K562 (cell line): ENCODE measurements at regions not wholly inside any gene's neighbourhood (a gene's known extent, or its start where the extent isn't known, plus 50 kb on each side); places are given as distances from the start of the nearest gene placed in this dataset.

Source experiments
- ATAC-seq: fragments of 200-7000 bp; cut with Tn5 transposase; 3 replicates; pipeline ENCODE4 v1.9.1; 2020; ENCODE audit warnings: moderate library complexity
- BruUV-seq: library from RNA; stranded (reverse); fragments of 400-500 nt; replicated peaks from 2 replicates; lab custom pipeline; 2021; lab: Mats Ljungman, UMichigan
- CTCF ChIA-PET: fragments of 300-600 bp; formaldehyde crosslinking; extraction: SDS; loops from one replicate; lab custom pipeline; 2021; ENCODE audit warnings: low intra/inter-chr PET ratio; lab: Yijun Ruan, JAX
- POLR2A ChIA-PET: fragments of 300-600, 350-650 bp; sonication (Branson Sonifier 250); formaldehyde crosslinking; extraction: SDS; loops from one replicate; lab custom pipeline; 2021; ENCODE audit warnings: antibody characterized with exemption, inconsistent platforms; lab: Yijun Ruan, JAX
- DNase-seq, 4 experiments: peaks; one replicate each; pipeline versions ENCODE4 v3.0.0 to v3.0.0-alpha.2; 2011 to 2018; ENCODE audit warnings: low spot score in 3 of 4, mixed read lengths in 3 of 4; ENCODE audit errors: extremely low read depth in 1 of 4
- FAIRE-seq: peaks from 2 replicates; lab custom pipeline; 2011; peaks lifted over from hg19 to GRCh38; lab: Jason Lieb, UNC
- H2AFZ ChIP-seq: 2 replicates; pipeline ENCODE4 v1.6.0; 2011; ENCODE audit warnings: low read depth, low read length, control low read depth, inconsistent platforms
- H3K27ac ChIP-seq: fragments of 200-600 bp; 3 replicates; pipeline ENCODE4 v1.8.0; 2011; ENCODE audit warnings: low read depth, mild to moderate bottlenecking, control low read depth, inconsistent platforms, low read length, moderate library complexity, mixed read lengths; ENCODE audit errors: extremely low read depth
- H3K27me3 ChIP-seq, 2 experiments: fragments of 300-600 bp in 1 of 2; 2 replicates in 1 of 2; 3 replicates in 1 of 2; pipeline versions ENCODE4 v1.6.0 to v1.8.0; 2011; ENCODE audit warnings: inconsistent platforms in 2 of 2, low read length in 2 of 2, mild to moderate bottlenecking in 1 of 2, mixed read lengths in 1 of 2, moderate library complexity in 1 of 2; ENCODE audit not compliant: control insufficient read depth in 2 of 2, insufficient read depth in 2 of 2
- H3K36me3 ChIP-seq: fragments of 300-600 bp; 3 replicates; pipeline ENCODE4 v1.8.0; 2011; ENCODE audit warnings: mild to moderate bottlenecking, low read length, inconsistent platforms; ENCODE audit not compliant: control insufficient read depth, insufficient read depth
- H3K4me1 ChIP-seq, 2 experiments: fragments of 200-600 bp in 1 of 2; replicated peaks in 1 of 2; 2 replicates in 1 of 2; 3 replicates in 1 of 2; pipeline versions ENCODE4 v1.5.1 to v1.8.0; 2011; ENCODE audit warnings: inconsistent platforms in 2 of 2, low read length in 2 of 2, mild to moderate bottlenecking in 1 of 2, mixed read lengths in 1 of 2, moderate library complexity in 1 of 2; ENCODE audit not compliant: control insufficient read depth in 2 of 2, insufficient read depth in 2 of 2
- H3K4me2 ChIP-seq: 2 replicates; pipeline ENCODE4 v1.6.1; 2011; ENCODE audit warnings: low read length, control low read depth, inconsistent platforms, mixed read lengths; ENCODE audit not compliant: insufficient read depth
- H3K4me3 ChIP-seq: fragments of 200-600 bp; sonication (generic), shearing (Covaris generic); 2 replicates; pipeline ENCODE4 v1.5.1; 2016; ENCODE audit warnings: control low read depth, inconsistent platforms
- H3K79me2 ChIP-seq: fragments of 200-600 bp; 3 replicates; pipeline ENCODE4 v1.8.0; 2011; ENCODE audit warnings: low read length, inconsistent platforms; ENCODE audit not compliant: control insufficient read depth, insufficient read depth
- H3K9ac ChIP-seq, 2 experiments: 2 replicates each; pipeline versions ENCODE4 v1.6.0 to v1.6.1; 2011; ENCODE audit warnings: low read depth in 2 of 2, low read length in 2 of 2, control low read depth in 1 of 2, inconsistent platforms in 1 of 2, mild to moderate bottlenecking in 1 of 2, mixed read lengths in 1 of 2; ENCODE audit not compliant: insufficient read depth in 1 of 2
- H3K9me1 ChIP-seq: one replicate; pipeline ENCODE4 v1.6.0; 2011; ENCODE audit warnings: inconsistent platforms, mild to moderate bottlenecking, low read length, moderate library complexity; ENCODE audit not compliant: control insufficient read depth, insufficient read depth
- H3K9me3 ChIP-seq: replicated peaks from 2 replicates; pipeline ENCODE4 v1.5.1; 2011; ENCODE audit warnings: low read depth, low read length, inconsistent platforms; ENCODE audit not compliant: control insufficient read depth, insufficient read depth
- H4K20me1 ChIP-seq: replicated peaks from 2 replicates; pipeline ENCODE4 v1.6.1; 2011; ENCODE audit warnings: low read length, inconsistent platforms, mixed read lengths; ENCODE audit not compliant: control insufficient read depth, insufficient read depth
- ARID1B ChIP-seq: fragments of 450-650 bp; IDR thresholded peaks from 2 replicates; pipeline ENCODE4 v1.6.1; 2016; ENCODE audit warnings: antibody characterized with exemption, mild to moderate bottlenecking, inconsistent platforms
- BCOR ChIP-seq: fragments of 450-650 bp; IDR thresholded peaks from 2 replicates; pipeline ENCODE4 v1.6.1; 2016
- BRF1 ChIP-seq: IDR thresholded peaks from 3 replicates; pipeline ENCODE4 v1.6.1; 2011; ENCODE audit warnings: borderline replicate concordance, mild to moderate bottlenecking; ENCODE audit not compliant: insufficient read length; ENCODE audit errors: extremely low read depth
- DACH1 ChIP-seq: fragments of 450-650 bp; IDR thresholded peaks from 2 replicates; pipeline ENCODE4 v1.6.1; 2018; ENCODE audit not compliant: partially characterized antibody
- HNRNPH1 ChIP-seq: fragments of 200-400 bp; formaldehyde crosslinking; optimal IDR thresholded peaks from 2 replicates; pipeline ENCODE3; 2017; ENCODE audit warnings: low read depth, mild to moderate bottlenecking, low read length, moderate library complexity
- HOXB6 ChIP-seq: fragments of 250-450 bp; sonication (Bioruptor Pico); IDR thresholded peaks from 2 replicates; pipeline ENCODE4 v1.5.1; 2022; ENCODE audit warnings: mild to moderate bottlenecking, borderline replicate concordance
- IRF1 ChIP-seq: sonication (generic); formaldehyde crosslinking; IDR thresholded peaks from 2 replicates; pipeline ENCODE4 v1.8.0; 2022; ENCODE audit warnings: missing genetic modification reagents, mild to moderate bottlenecking, borderline replicate concordance
- MTA2 ChIP-seq: fragments of 450-650 bp; IDR thresholded peaks from 2 replicates; pipeline ENCODE4 v1.6.1; 2016; ENCODE audit warnings: low read depth
- POLR2AphosphoS2 ChIP-seq: IDR thresholded peaks from 2 replicates; pipeline ENCODE4 v1.6.1; 2012; ENCODE audit warnings: low read length, improper control_type of control experiment
- RBM15 ChIP-seq: fragments of 200-400 bp; formaldehyde crosslinking; IDR thresholded peaks from 2 replicates; pipeline ENCODE4 v1.6.1; 2018; ENCODE audit warnings: mild to moderate bottlenecking, low read length, moderate library complexity; ENCODE audit not compliant: insufficient read depth
- SMC3 ChIP-seq: conservative IDR thresholded peaks from 2 replicates; pipeline ENCODE4 v1.6.1; 2011; ENCODE audit warnings: low read depth, low read length, improper control_type of control experiment; ENCODE audit not compliant: insufficient read depth
- SNRNP70 ChIP-seq: fragments of 200-400 bp; formaldehyde crosslinking; optimal IDR thresholded peaks from 2 replicates; pipeline ENCODE3; 2017; ENCODE audit warnings: low read depth, low read length
- SOX6 ChIP-seq: fragments of 450-650 bp; IDR thresholded peaks from 2 replicates; pipeline ENCODE4 v1.6.1; 2014; ENCODE audit warnings: mild to moderate bottlenecking
- TCFL5 ChIP-seq: fragments of 250-450 bp; sonication (Bioruptor Pico); conservative IDR thresholded peaks from 2 replicates; pipeline ENCODE4 v1.6.1; 2021; ENCODE audit warnings: mild to moderate bottlenecking, moderate library complexity, matching md5 sums
- TGIF2 ChIP-seq: sonication (generic); formaldehyde crosslinking; IDR thresholded peaks from 2 replicates; pipeline ENCODE4 v1.8.1; 2022; ENCODE audit warnings: mild to moderate bottlenecking, missing genetic modification reagents, moderate library complexity
- ZBTB17 ChIP-seq: fragments of 450-650 bp; formaldehyde crosslinking; IDR thresholded peaks from 2 replicates; pipeline ENCODE4 v1.4.0; 2020; ENCODE audit warnings: mild to moderate bottlenecking
- ZNF184 ChIP-seq: sonication (generic); formaldehyde crosslinking; IDR thresholded peaks from 2 replicates; pipeline ENCODE4 v1.5.0; 2020; ENCODE audit warnings: missing genetic modification reagents
- ZNF561 ChIP-seq: fragments of 450-650 bp; formaldehyde crosslinking; conservative IDR thresholded peaks from 2 replicates; pipeline ENCODE4 v1.4.0; 2020; ENCODE audit warnings: mild to moderate bottlenecking, moderate library complexity
- WGBS: fragments of 100-300 bp; shearing (Covaris generic); methylation state at CpG from one replicate; pipeline ENCODE4 v1.1.6; 2016; ENCODE audit warnings: low coverage, mixed read lengths; ENCODE audit not compliant: insufficient coverage; ENCODE audit errors: missing lambda C conversion rate; 5-methylcytosine and 5-hydroxymethylcytosine counted together
- in situ Hi-C: fragments of 300-500 bp; cut with MboI; formaldehyde crosslinking; loops from 4 replicates; pipeline ENCODE4 v1.15.0; 2018; ENCODE audit warnings: inconsistent platforms, mixed read lengths
- intact Hi-C: fragments of 100-400 bp; cut with micrococcal nuclease; formaldehyde crosslinking; loops from 2 replicates; pipeline ENCODE4 v1.14.2; 2022

GRCh38 chr14:22079766-22080165, 406.1 kb upstream of the OR4E1 start:
- in situ Hi-C loops: no loop called here

More at GRCh38 chr14:22079766-22080165, 406.1 kb upstream of the OR4E1 start:
- no peak overlapping the region for H3K4me2 ChIP-seq
- no peaks in the 10 kb centered on the region for H3K79me2 ChIP-seq
- no peaks in the 10 kb centered on the region for H3K9me3 ChIP-seq
- no peaks in the 10 kb centered on the region for H3K4me1 ChIP-seq
- H3K27me3 ChIP-seq: no peaks in the 10 kb centered on the region
- ATAC-seq (no peak), DNase-seq (no peak), FAIRE-seq (no peak)
- ChIA-PET POLR2A (no interaction called here), CTCF (no interaction called here)
- BruUV-seq: no TSS peak
- intact Hi-C loops: no loop called here
- WGBS: 0% methylated on average over 1 of the region's 1 CpG
- no peak overlapping the region for H2AFZ ChIP-seq
- H3K9ac ChIP-seq: no peak overlapping the region
- TF ChIP-seq ZNF184 (no peak), RBM15 (no peak), DACH1 (no peak), ARID1B (no peak), HNRNPH1 (no peak), SMC3 (no peak), ZBTB17 (CRISPR knock-in tag) (no peak), IRF1 (CRISPR knock-in tag) (no peak), POLR2AphosphoS2 (no peak), MTA2 (no peak), TGIF2 (CRISPR knock-in tag) (no peak), BRF1 (no peak), TCFL5 (CRISPR knock-in tag) (no peak), SNRNP70 (no peak), BCOR (no peak), SOX6 (no peak), HOXB6 (CRISPR knock-in tag) (no peak), ZNF561 (CRISPR knock-in tag) (no peak)
- H3K36me3 ChIP-seq: no peaks in the 10 kb centered on the region
- no peak overlapping the region for H3K27ac ChIP-seq
- no peaks in the 10 kb centered on the region for H3K9me1 ChIP-seq
- no peaks in the 10 kb centered on the region for H4K20me1 ChIP-seq
- H3K4me3 ChIP-seq: no peak overlapping the region
